Trophoblast cell (in vitro differentiated cells and primary cell): ENCODE measurements at regions not wholly inside any gene's neighbourhood (a gene's known extent, or its start where the extent isn't known, plus 50 kb on each side); places are given as distances from the start of the nearest gene placed in this dataset.
"Not testable (repeated sequence)": the region's sequence is repeated elsewhere in the genome, so short reads cannot be mapped to it uniquely, and the experiment has no call there.

Source experiments
- DNase-seq, 2 donors: peaks; one replicate each; pipeline ENCODE4 v3.0.0-alpha.2; 2016
- H2AFZ ChIP-seq: 2 replicates; pipeline ENCODE4 v1.6.1; 2013; ENCODE audit warnings: low read length, moderate library complexity, mild to moderate bottlenecking; ENCODE audit not compliant: insufficient read depth, poor library complexity
- H2AK5ac ChIP-seq: 2 replicates; pipeline ENCODE4 v1.6.1; 2013; ENCODE audit warnings: mild to moderate bottlenecking, low read length
- H2BK120ac ChIP-seq: 2 replicates; pipeline ENCODE4 v1.6.1; 2013; ENCODE audit warnings: low read length, mild to moderate bottlenecking, moderate library complexity; ENCODE audit not compliant: insufficient read depth, poor library complexity
- H2BK12ac ChIP-seq: 2 replicates; pipeline ENCODE4 v1.6.1; 2013; ENCODE audit warnings: mild to moderate bottlenecking, low read length, moderate library complexity
- H2BK5ac ChIP-seq: 2 replicates; pipeline ENCODE4 v1.6.1; 2013; ENCODE audit warnings: low read length, low read depth, moderate library complexity, mild to moderate bottlenecking; ENCODE audit not compliant: poor library complexity
- H3K14ac ChIP-seq: 2 replicates; pipeline ENCODE4 v1.6.1; 2013; ENCODE audit warnings: mild to moderate bottlenecking, low read length
- H3K18ac ChIP-seq: 2 replicates; pipeline ENCODE4 v1.6.1; 2013; ENCODE audit warnings: mild to moderate bottlenecking, low read length
- H3K23ac ChIP-seq: 2 replicates; pipeline ENCODE4 v1.6.1; 2013; ENCODE audit warnings: low read length
- H3K27ac ChIP-seq: 2 replicates; pipeline ENCODE4 v1.5.1; 2013; ENCODE audit warnings: low read depth, mild to moderate bottlenecking, inconsistent platforms, low read length, moderate library complexity
- H3K27me3 ChIP-seq: 2 replicates; pipeline ENCODE4 v1.6.1; 2013; ENCODE audit warnings: inconsistent platforms, mild to moderate bottlenecking, low read length, moderate library complexity; ENCODE audit not compliant: insufficient read depth
- H3K36me3 ChIP-seq, 2 experiments: 1 replicate in 1 of 2; 2 replicates in 1 of 2; pipeline ENCODE4 v1.6.1; 2013; ENCODE audit warnings: low read length in 2 of 2, mild to moderate bottlenecking in 2 of 2, moderate library complexity in 1 of 2; ENCODE audit not compliant: insufficient read depth in 2 of 2, control insufficient read depth in 1 of 2
- H3K4ac ChIP-seq: 2 replicates; pipeline ENCODE4 v1.6.1; 2013; ENCODE audit warnings: low read depth, mild to moderate bottlenecking, low read length, moderate library complexity
- H3K4me1 ChIP-seq, 2 experiments: 1 replicate in 1 of 2; 2 replicates in 1 of 2; pipeline ENCODE4 v1.6.1; 2013; ENCODE audit warnings: low read length in 2 of 2, mild to moderate bottlenecking in 2 of 2, moderate library complexity in 1 of 2; ENCODE audit not compliant: insufficient read depth in 2 of 2, control insufficient read depth in 1 of 2
- H3K4me2 ChIP-seq: 2 replicates; pipeline ENCODE4 v1.6.1; 2013; ENCODE audit warnings: inconsistent platforms, mild to moderate bottlenecking, low read length, moderate library complexity
- H3K4me3 ChIP-seq: 2 replicates; pipeline ENCODE4 v1.5.1; 2013; ENCODE audit warnings: mild to moderate bottlenecking, low read depth, low read length, inconsistent platforms
- H3K79me1 ChIP-seq: one replicate; pipeline ENCODE4 v1.6.1; 2013; ENCODE audit warnings: low read length
- H3K79me2 ChIP-seq: 2 replicates; pipeline ENCODE4 v1.6.1; 2013; ENCODE audit warnings: low read length, mild to moderate bottlenecking; ENCODE audit not compliant: control insufficient read depth, insufficient read depth, poor library complexity
- H3K9ac ChIP-seq: 2 replicates; pipeline ENCODE4 v1.6.1; 2013; ENCODE audit warnings: mild to moderate bottlenecking, low read length
- H3K9me3 ChIP-seq: 2 replicates; pipeline ENCODE4 v1.6.1; 2013; ENCODE audit warnings: low read depth, mild to moderate bottlenecking, control low read depth, inconsistent platforms, low read length; ENCODE audit not compliant: insufficient read depth
- H4K12ac ChIP-seq: 2 replicates; pipeline ENCODE4 v1.6.1; 2013; ENCODE audit warnings: low read depth, mild to moderate bottlenecking, low read length, moderate library complexity
- H4K8ac ChIP-seq: 2 replicates; pipeline ENCODE4 v1.6.1; 2013; ENCODE audit warnings: low read depth, mild to moderate bottlenecking, low read length, moderate library complexity
- H4K91ac ChIP-seq: one replicate; pipeline ENCODE4 v1.6.1; 2013; ENCODE audit warnings: low read depth, mild to moderate bottlenecking, low read length, moderate library complexity
- WGBS: extraction: QIAGEN DNeasy Blood & Tissue Kit; methylation state at CpG from one replicate; pipeline ENCODE4 v1.1.7; 2013; ENCODE audit warnings: missing lambda C conversion rate; ENCODE audit not compliant: insufficient read length, insufficient coverage; ENCODE audit errors: extremely low coverage; 5-methylcytosine and 5-hydroxymethylcytosine counted together

GRCh38 chr5:44536650-44537260, 147.5 kb upstream of the FGF10 start:
- Histone ChIP-seq H4K91ac (no peak overlapping the region), H3K27ac (no peak overlapping the region), H4K12ac (no peak overlapping the region), H2AK5ac (no peak overlapping the region), H3K79me2 (no peaks in the 10 kb centered on the region), H3K79me1 (no peaks in the 10 kb centered on the region), H2AFZ (no peak overlapping the region), H3K4me3 (no peak overlapping the region), H3K9me3 (no peaks in the 10 kb centered on the region), H3K14ac (no peak overlapping the region), H2BK12ac (no peak overlapping the region), H2BK5ac (no peak overlapping the region), H4K8ac (no peak overlapping the region), H3K23ac (no peak overlapping the region), H3K18ac (no peak overlapping the region), H3K27me3 (no peaks in the 10 kb centered on the region), H3K4me2 (no peak overlapping the region), H3K4me1 (no peaks in the 10 kb centered on the region), H3K36me3 (no peaks in the 10 kb centered on the region), H3K9ac (no peak overlapping the region), H3K4ac (no peak overlapping the region), H2BK120ac (no peak overlapping the region)
- peak; percentile 58 to 85 for DNase-seq
- WGBS: no CpG with 5 or more reads among the region's 3 CpGs

- no peak overlapping the region for H3K18ac ChIP-seq
- DNase-seq: no peak
- H3K4ac ChIP-seq: no peak overlapping the region
- no peak overlapping the region for H2BK12ac ChIP-seq
- H2AK5ac ChIP-seq: no peak overlapping the region
- no peak overlapping the region for H4K91ac ChIP-seq
- no peak overlapping the region for H3K27ac ChIP-seq
- H3K27me3 ChIP-seq: no peaks in the 10 kb centered on the region
- H3K79me1 ChIP-seq: no peaks in the 10 kb centered on the region
- no peaks in the 10 kb centered on the region for H3K4me1 ChIP-seq
- H4K12ac ChIP-seq: no peak overlapping the region
- no peak overlapping the region for H3K4me2 ChIP-seq
- H3K9ac ChIP-seq: no peak overlapping the region
- H2AFZ ChIP-seq: no peak overlapping the region
- no peaks in the 10 kb centered on the region for H3K9me3 ChIP-seq
- no peaks in the 10 kb centered on the region for H3K36me3 ChIP-seq
- H3K79me2 ChIP-seq: no peaks in the 10 kb centered on the region
- no peak overlapping the region for H3K23ac ChIP-seq
- no peak overlapping the region for H2BK120ac ChIP-seq
- no CpG with 5 or more reads among the region's 3 CpGs for WGBS
- no peak overlapping the region for H3K14ac ChIP-seq
- H2BK5ac ChIP-seq: no peak overlapping the region
- no peak overlapping the region for H3K4me3 ChIP-seq
- H4K8ac ChIP-seq: no peak overlapping the region
Measured at GRCh38 chr5:44535621-44536020, 146.4 kb upstream of the FGF10 start.

- no peak overlapping the region for H2BK12ac ChIP-seq
- no peak overlapping the region for H4K91ac ChIP-seq
- H3K4me1 ChIP-seq: no peaks in the 10 kb centered on the region
- no peak overlapping the region for H3K18ac ChIP-seq
- no peak overlapping the region for H3K4ac ChIP-seq
- no peaks in the 10 kb centered on the region for H3K9me3 ChIP-seq
- WGBS: no CpG with 5 or more reads among the region's 1 CpG
- H4K8ac ChIP-seq: no peak overlapping the region
- H3K4me3 ChIP-seq: no peak overlapping the region
- H3K23ac ChIP-seq: no peak overlapping the region
- no peak overlapping the region for H3K14ac ChIP-seq
- H2BK5ac ChIP-seq: no peak overlapping the region
- H3K9ac ChIP-seq: no peak overlapping the region
- no peak overlapping the region for H4K12ac ChIP-seq
- no peaks in the 10 kb centered on the region for H3K27me3 ChIP-seq
- H2AFZ ChIP-seq: no peak overlapping the region
- H3K79me2 ChIP-seq: no peaks in the 10 kb centered on the region
- no peaks in the 10 kb centered on the region for H3K36me3 ChIP-seq
- H2AK5ac ChIP-seq: no peak overlapping the region
- H3K27ac ChIP-seq: no peak overlapping the region
- peak in 1 of 2 donors; percentile 20 for DNase-seq
- no peak overlapping the region for H3K4me2 ChIP-seq
- no peaks in the 10 kb centered on the region for H3K79me1 ChIP-seq
- no peak overlapping the region for H2BK120ac ChIP-seq
Measured at GRCh38 chr5:44532981-44533380, 143.8 kb upstream of the FGF10 start.

GRCh38 chr5:44531756-44532155, 142.5 kb upstream of the FGF10 start:
- H2BK12ac ChIP-seq, H3K4me2 ChIP-seq, H3K36me3 ChIP-seq, H3K14ac ChIP-seq, H4K8ac ChIP-seq, H3K79me1 ChIP-seq, H3K9ac ChIP-seq, H4K91ac ChIP-seq, H2AK5ac ChIP-seq, H3K23ac ChIP-seq, H3K18ac ChIP-seq, H3K27ac ChIP-seq, H3K27me3 ChIP-seq, H3K9me3 ChIP-seq, H2BK120ac ChIP-seq, H3K79me2 ChIP-seq, H3K4ac ChIP-seq, H3K4me1 ChIP-seq, H2BK5ac ChIP-seq, H4K12ac ChIP-seq, H3K4me3 ChIP-seq, H2AFZ ChIP-seq: not testable (repeated sequence)
- DNase-seq: peak in 1 of 2 donors; percentile 73
- no CpG with 5 or more reads among the region's 2 CpGs for WGBS
